GM08714 (cell line): ENCODE measurements at regions not wholly inside any gene's neighbourhood (a gene's known extent, or its start where the extent isn't known, plus 50 kb on each side); places are given as distances from the start of the nearest gene placed in this dataset.

Experiments
- H3K4me3 ChIP-seq: fragments of 200-500 bp; sonication (Bioruptor generic); 2 replicates; pipeline ENCODE4 v1.5.1; 2014; ENCODE audit warnings: mild to moderate bottlenecking, low read length, inconsistent platforms
- ZNF274 ChIP-seq: IDR thresholded peaks from 2 replicates; pipeline ENCODE4 v1.6.1; 2012; ENCODE audit warnings: mild to moderate bottlenecking, low read depth, low read length

GRCh38 chr6:23611776-23612381 is 514.1 kb upstream of the NRSN1 start:
- no peak overlapping the region for H3K4me3 ChIP-seq
- no peak for TF ChIP-seq ZNF274

- H3K4me3 ChIP-seq: no peak overlapping the region
- TF ChIP-seq ZNF274: no peak
Observed at GRCh38 chr6:23618366-23618765, 507.6 kb upstream of the NRSN1 start.

- H3K4me3 ChIP-seq: no peak overlapping the region
- no peak for TF ChIP-seq ZNF274
Observed at GRCh38 chr6:23620911-23621401, 505.1 kb upstream of the NRSN1 start.

- no peak for TF ChIP-seq ZNF274
- no peak overlapping the region for H3K4me3 ChIP-seq
Observed at GRCh38 chr6:23630726-23631635, 495.0 kb upstream of the NRSN1 start.

- no peak for TF ChIP-seq ZNF274
- H3K4me3 ChIP-seq: no peak overlapping the region
Observed at GRCh38 chr6:23633996-23634395, 492.0 kb upstream of the NRSN1 start.

- TF ChIP-seq ZNF274: no peak
- no peak overlapping the region for H3K4me3 ChIP-seq
Observed at GRCh38 chr6:23635150-23635549, 490.9 kb upstream of the NRSN1 start.

GRCh38 chr6:23637296-23637695 is 488.7 kb upstream of the NRSN1 start:
- no peak overlapping the region for H3K4me3 ChIP-seq
- TF ChIP-seq ZNF274: no peak

- TF ChIP-seq ZNF274: no peak
- H3K4me3 ChIP-seq: no peak overlapping the region
Observed at GRCh38 chr6:23642849-23643248, 483.2 kb upstream of the NRSN1 start.

- TF ChIP-seq ZNF274: no peak
- no peak overlapping the region for H3K4me3 ChIP-seq
Observed at GRCh38 chr6:23647045-23647444, 479.0 kb upstream of the NRSN1 start.

- no peak overlapping the region for H3K4me3 ChIP-seq
Observed at GRCh38 chr6:23650676-23651075, 475.3 kb upstream of the NRSN1 start.

GRCh38 chr6:23654745-23655144 is 471.3 kb upstream of the NRSN1 start:
- TF ChIP-seq ZNF274: no peak
- no peak overlapping the region for H3K4me3 ChIP-seq

More at GRCh38 chr6:23650676-23651075, 475.3 kb upstream of the NRSN1 start:
- no peak for TF ChIP-seq ZNF274

GRCh38 chr6:23655525-23655924 is 470.5 kb upstream of the NRSN1 start:
- no peak overlapping the region for H3K4me3 ChIP-seq
- no peak for TF ChIP-seq ZNF274

GRCh38 chr6:23656255-23657194 is 469.5 kb upstream of the NRSN1 start:
- no peak overlapping the region for H3K4me3 ChIP-seq
- no peak for TF ChIP-seq ZNF274

GRCh38 chr6:23659125-23659524 is 466.9 kb upstream of the NRSN1 start:
- TF ChIP-seq ZNF274: no peak
- H3K4me3 ChIP-seq: no peak overlapping the region

GRCh38 chr6:23661549-23661948 is 464.5 kb upstream of the NRSN1 start:
- TF ChIP-seq ZNF274: no peak
- H3K4me3 ChIP-seq: no peak overlapping the region
